ENCODE measurements at regions not wholly inside any gene's neighbourhood (a gene's known extent, or its start where the extent isn't known, plus 50 kb on each side); places are given as distances from the start of the nearest gene placed in this dataset.
A peak's percentile ranks its signal among the peaks of the same experiment; 100 is the strongest.

DNA sequence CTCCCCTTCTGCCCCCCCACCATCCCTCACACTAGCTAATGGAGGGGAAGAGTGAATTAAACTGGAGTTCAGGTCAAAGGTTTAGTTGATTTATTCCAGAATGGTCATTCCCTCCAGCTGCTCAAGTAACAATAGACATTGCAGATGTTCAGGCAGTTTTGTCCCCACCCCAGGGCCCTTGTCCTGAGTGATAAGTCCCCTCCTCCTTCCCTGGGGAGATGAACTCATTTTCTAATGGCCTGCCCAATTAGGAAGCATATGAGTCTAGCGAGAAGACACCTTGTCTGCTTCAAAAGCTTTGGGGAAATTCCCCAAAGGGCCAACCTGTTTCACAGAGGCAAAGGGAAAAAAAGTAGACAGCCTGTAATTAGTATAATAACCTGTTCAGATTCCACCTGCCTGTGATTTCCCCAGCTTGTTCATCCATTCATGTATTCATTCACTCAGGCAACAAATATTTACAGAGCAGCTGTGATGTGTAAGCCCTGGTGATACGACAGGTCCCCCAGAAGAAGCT lies 165.3 kb downstream of the SHQ1 start:
- Mint-ChIP-seq H3K27ac (peak overlapping the region; percentile 33), H3K9me3 (peaks cover 3% of the 10 kb centered on the region), H3K4me3 (no peak overlapping the region), H3K36me3 (ENCODE audit: low read depth) (peaks cover 4% of the 10 kb centered on the region), H3K4me1 (peaks cover 65% of the 10 kb centered on the region), H3K27me3 (ENCODE audit: low read depth, poor library complexity) (peaks cover 9% of the 10 kb centered on the region)
- TF ChIP-seq, protein P1, sequence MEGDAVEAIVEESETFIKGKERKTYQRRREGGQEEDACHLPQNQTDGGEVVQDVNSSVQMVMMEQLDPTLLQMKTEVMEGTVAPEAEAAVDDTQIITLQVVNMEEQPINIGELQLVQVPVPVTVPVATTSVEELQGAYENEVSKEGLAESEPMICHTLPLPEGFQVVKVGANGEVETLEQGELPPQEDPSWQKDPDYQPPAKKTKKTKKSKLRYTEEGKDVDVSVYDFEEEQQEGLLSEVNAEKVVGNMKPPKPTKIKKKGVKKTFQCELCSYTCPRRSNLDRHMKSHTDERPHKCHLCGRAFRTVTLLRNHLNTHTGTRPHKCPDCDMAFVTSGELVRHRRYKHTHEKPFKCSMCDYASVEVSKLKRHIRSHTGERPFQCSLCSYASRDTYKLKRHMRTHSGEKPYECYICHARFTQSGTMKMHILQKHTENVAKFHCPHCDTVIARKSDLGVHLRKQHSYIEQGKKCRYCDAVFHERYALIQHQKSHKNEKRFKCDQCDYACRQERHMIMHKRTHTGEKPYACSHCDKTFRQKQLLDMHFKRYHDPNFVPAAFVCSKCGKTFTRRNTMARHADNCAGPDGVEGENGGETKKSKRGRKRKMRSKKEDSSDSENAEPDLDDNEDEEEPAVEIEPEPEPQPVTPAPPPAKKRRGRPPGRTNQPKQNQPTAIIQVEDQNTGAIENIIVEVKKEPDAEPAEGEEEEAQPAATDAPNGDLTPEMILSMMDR (IDR thresholded peaks at IDR 0.05) = no peak
- DNase-seq = no peak

DNA sequence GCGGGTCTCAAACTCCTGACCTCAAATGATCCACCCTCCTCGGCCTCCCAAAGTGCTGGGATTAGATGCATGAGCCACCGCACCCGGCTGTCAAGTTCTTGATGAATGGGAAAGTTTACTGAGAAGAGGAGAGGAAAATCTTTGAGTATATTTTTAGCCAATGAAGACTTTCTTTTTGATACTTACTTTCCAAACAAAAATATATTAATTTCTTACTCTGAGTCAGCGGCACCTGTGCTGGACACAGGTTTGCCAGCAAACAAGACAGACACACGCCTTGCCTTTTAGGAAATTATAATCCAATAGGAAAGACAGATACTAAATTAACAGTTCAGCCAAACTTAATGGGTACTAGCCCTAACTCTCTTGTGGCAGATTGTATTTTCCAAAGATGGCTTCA lies 166.6 kb downstream of the SHQ1 start:
- H3K4me1 Mint-ChIP-seq = peaks cover 66% of the 10 kb centered on the region
- H3K36me3 Mint-ChIP-seq (ENCODE audit: low read depth) = peaks cover 4% of the 10 kb centered on the region
- H3K9me3 Mint-ChIP-seq = peaks cover 3% of the 10 kb centered on the region
- TF ChIP-seq, protein P1 (IDR thresholded peaks at IDR 0.05) = no peak
- no peak overlapping the region for H3K4me3 Mint-ChIP-seq
- DNase-seq = no peak
- H3K27ac Mint-ChIP-seq = no peak overlapping the region
- H3K27me3 Mint-ChIP-seq (ENCODE audit: low read depth, poor library complexity) = peaks cover 11% of the 10 kb centered on the region

DNA sequence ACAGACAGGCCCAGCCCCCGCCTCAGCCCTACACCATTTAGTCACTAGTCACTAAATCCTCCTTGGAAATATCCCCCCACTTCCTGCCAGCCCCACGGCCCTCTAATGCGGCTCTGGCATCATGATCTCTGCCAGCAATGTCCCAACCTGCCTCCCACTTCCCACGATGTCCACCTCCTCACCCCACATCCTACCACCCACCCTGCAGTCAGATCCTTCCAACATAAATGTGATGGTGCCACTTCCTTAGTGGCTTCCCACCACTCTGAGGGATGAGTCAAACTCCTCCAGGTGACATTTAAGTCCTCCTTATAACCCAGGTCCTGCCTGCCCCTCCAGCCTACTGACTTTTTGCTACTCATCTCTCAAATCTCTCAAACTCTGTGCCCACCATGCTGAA lies 167.5 kb downstream of the SHQ1 start:
- Mint-ChIP-seq H3K4me1 (peaks cover 64% of the 10 kb centered on the region), H3K27ac (peak overlapping the region; percentile 40), H3K27me3 (ENCODE audit: low read depth, poor library complexity) (peaks cover 8% of the 10 kb centered on the region), H3K4me3 (no peak overlapping the region), H3K36me3 (ENCODE audit: low read depth) (peaks cover 4% of the 10 kb centered on the region), H3K9me3 (peaks cover 7% of the 10 kb centered on the region)
- TF ChIP-seq, protein P1 (IDR thresholded peaks at IDR 0.05) = no peak
- DNase-seq = no peak

DNA sequence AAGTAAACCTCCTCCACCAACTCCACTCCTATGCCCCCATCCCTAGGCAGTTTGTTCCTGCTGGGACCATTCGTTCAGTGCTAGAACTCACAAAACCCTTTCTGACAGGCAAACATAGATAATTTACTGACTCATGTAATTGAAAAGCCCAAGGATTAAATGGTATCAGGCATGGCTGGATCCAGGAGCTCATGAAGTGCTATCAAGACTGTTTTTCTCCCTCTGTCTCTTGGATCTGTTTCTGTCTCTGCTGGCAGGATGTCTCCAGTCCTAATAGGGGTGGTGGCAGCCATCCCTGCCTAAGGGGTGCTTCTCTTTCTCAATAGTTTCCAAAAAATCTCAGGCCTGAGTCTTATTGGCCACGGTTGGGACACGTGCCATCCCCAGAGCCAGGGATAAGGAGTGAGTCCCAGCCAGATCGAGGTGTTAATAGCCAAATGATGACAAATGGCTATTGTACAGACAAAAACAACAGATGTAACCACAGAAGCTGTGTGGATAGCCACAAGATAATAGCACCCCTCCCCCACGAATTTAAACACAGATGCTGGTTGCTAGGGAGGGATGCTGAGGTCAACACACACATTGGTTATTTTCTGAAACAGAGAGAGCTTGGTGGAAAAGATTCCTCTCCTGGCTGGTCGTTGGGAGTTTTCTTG lies 168.6 kb downstream of the SHQ1 start:
- H3K27me3 Mint-ChIP-seq (ENCODE audit: low read depth, poor library complexity) = peaks cover 8% of the 10 kb centered on the region
- DNase-seq = no peak
- H3K9me3 Mint-ChIP-seq = peaks cover 14% of the 10 kb centered on the region
- H3K27ac Mint-ChIP-seq = no peak overlapping the region
- H3K4me3 Mint-ChIP-seq = no peak overlapping the region
- peaks cover 4% of the 10 kb centered on the region for H3K36me3 Mint-ChIP-seq (ENCODE audit: low read depth)
- TF ChIP-seq, protein P1 (IDR thresholded peaks at IDR 0.05) = no peak
- H3K4me1 Mint-ChIP-seq = peaks cover 53% of the 10 kb centered on the region

DNA sequence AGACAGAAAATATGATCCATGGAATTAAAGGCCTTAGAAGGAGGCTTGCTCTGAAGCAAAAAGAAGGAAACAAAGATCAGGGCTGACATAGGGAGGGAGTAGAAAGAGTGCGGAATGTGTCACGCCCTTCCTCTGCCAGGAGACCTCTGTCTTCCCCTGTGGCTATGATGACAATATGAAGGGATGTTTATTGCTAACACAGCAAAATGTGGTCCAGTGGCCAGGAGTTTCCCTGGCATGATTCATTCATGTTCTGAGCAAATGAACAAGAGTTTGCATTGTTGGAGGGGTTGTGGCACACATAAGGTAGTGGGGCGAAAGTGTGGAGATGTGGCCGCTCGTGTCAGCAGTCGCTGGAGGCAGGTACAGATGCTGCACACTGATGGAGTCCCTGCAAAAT lies 169.4 kb downstream of the SHQ1 start:
- H3K27ac Mint-ChIP-seq = peak overlapping the region; percentile 63
- TF ChIP-seq, protein P1 (IDR thresholded peaks at IDR 0.05) = no peak
- peaks cover 49% of the 10 kb centered on the region for H3K4me1 Mint-ChIP-seq
- H3K9me3 Mint-ChIP-seq = peaks cover 14% of the 10 kb centered on the region
- peaks cover 4% of the 10 kb centered on the region for H3K36me3 Mint-ChIP-seq (ENCODE audit: low read depth)
- H3K27me3 Mint-ChIP-seq (ENCODE audit: low read depth, poor library complexity) = peaks cover 8% of the 10 kb centered on the region
- H3K4me3 Mint-ChIP-seq = no peak overlapping the region
- DNase-seq = no peak

DNA sequence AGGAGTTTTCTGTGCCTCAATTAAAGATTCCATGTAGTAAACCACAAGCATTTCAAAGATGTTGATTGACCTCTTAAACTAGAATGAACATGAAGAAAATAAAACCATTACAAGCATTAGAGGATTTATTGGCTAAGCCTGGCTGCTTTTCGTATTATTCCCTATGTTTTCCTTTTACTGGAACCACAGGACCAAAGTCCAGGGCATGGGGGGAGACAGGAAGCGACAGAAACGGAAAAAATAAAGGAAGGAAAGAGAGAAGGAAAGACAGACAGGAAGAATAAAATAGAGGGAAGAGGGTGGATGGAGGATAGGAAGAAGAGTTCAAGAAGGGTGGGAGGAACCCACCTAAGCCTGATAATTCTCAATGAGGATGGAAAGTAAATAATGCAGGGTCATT lies 169.9 kb downstream of the SHQ1 start:
- Mint-ChIP-seq H3K9me3 (peaks cover 14% of the 10 kb centered on the region), H3K36me3 (ENCODE audit: low read depth) (peaks cover 4% of the 10 kb centered on the region), H3K4me3 (no peak overlapping the region), H3K27me3 (ENCODE audit: low read depth, poor library complexity) (peaks cover 8% of the 10 kb centered on the region), H3K4me1 (peaks cover 49% of the 10 kb centered on the region), H3K27ac (no peak overlapping the region)
- TF ChIP-seq, protein P1 (IDR thresholded peaks at IDR 0.05) = no peak
- no peak for DNase-seq
